ENCODE measurements at regions not wholly inside any gene's neighbourhood (a gene's known extent, or its start where the extent isn't known, plus 50 kb on each side); places are given as distances from the start of the nearest gene placed in this dataset.

DNA sequence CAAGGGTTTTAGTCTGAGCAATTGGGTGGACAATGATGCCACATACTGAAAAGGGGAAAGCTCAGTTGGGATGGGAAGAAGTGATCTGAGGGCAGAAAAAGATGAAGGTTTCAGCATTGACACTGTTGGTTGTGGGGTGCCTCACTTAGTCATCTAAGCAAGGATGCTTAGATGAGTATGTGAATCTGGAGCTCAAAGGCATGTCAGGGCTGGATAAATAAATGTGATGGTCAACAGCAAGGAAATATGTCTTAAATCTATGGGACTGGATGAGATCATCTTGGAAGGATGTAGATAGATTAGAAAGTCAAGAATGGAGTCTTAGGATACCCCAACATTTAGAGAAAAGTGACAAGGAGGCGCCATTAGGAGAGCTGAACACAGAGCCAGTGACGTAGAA, 114.6 kb downstream of the ZBTB18 start:
- TF ChIP-seq YY1 (IDR thresholded peaks at IDR 0.05; ENCODE audit: insufficient read depth, insufficient read length) (no peak), ZNF274 (IDR thresholded peaks at IDR 0.05; ENCODE audit: low read depth, low read length) (no peak)

Measured in NT2/D1 (cell line).